ENCODE measurements at regions not wholly inside any gene's neighbourhood (a gene's known extent, or its start where the extent isn't known, plus 50 kb on each side); places are given as distances from the start of the nearest gene placed in this dataset.

DNA sequence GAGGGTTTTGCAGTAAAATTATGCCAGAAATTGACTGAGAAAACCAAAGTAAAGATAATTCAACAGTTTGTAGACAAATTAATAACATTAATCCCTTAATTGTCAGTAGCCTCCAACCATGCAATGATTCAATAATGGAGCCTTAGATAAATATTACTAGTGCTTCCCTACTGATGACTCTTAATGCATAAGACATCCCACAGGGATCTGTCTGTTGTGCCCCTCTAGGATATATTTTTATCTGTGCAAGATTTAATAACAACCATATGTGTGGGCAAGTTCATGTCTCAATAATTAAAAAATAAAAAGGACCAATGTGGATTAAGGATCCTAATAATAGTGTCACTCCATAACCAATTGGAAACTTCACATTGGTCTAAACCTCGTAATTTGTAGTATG lies 230.3 kb upstream of the TCF4 start:
- H3K9me3 ChIP-seq (ENCODE audit: control insufficient read depth, low read depth, low read length), result no peaks in the 10 kb centered on the region
- WGBS (ENCODE audit: extremely low coverage, insufficient read length, low lambda C conversion rate), result no CpG with 5 or more reads among the region's 1 CpG

More for the DNA sequence above, 230.3 kb upstream of the TCF4 start:
- no peaks in the 10 kb centered on the region for H3K9me3 Mint-ChIP-seq
- Histone ChIP-seq H2BK20ac (ENCODE audit: low read depth, low read length, poor library complexity, severe bottlenecking) (no peak overlapping the region), H3K23me2 (ENCODE audit: insufficient read length, low read depth, low read length, poor library complexity, severe bottlenecking) (no peaks in the 10 kb centered on the region), H2BK15ac (ENCODE audit: low read depth, low read length) (no peak overlapping the region), H3K4ac (ENCODE audit: low read depth, low read length) (no peak overlapping the region), H3K23ac (ENCODE audit: insufficient read length, low read depth, low read length) (no peak overlapping the region), H4K8ac (replicated peaks; ENCODE audit: insufficient read length, low read depth, low read length) (no peak overlapping the region), H4K20me1 (ENCODE audit: control insufficient read depth, insufficient read depth, insufficient read length) (no peaks in the 10 kb centered on the region), H2BK12ac (ENCODE audit: insufficient read length, low read depth, low read length) (no peak overlapping the region), H3K14ac (ENCODE audit: insufficient read depth, low read length) (no peak overlapping the region), H3K79me2 (ENCODE audit: insufficient read depth, low read length) (no peaks in the 10 kb centered on the region), H3K79me1 (ENCODE audit: insufficient read depth, low read depth, low read length, poor library complexity, severe bottlenecking) (no peaks in the 10 kb centered on the region), H3K56ac (ENCODE audit: insufficient read length, low read depth, low read length) (no peak overlapping the region), H3K4me2 (ENCODE audit: insufficient read depth, insufficient read length, low read length) (no peak overlapping the region), H2BK5ac (ENCODE audit: insufficient read length, low read length) (no peak overlapping the region), H4K5ac (ENCODE audit: insufficient read length, low read depth, low read length) (no peak overlapping the region), H3K9ac (ENCODE audit: extremely low read depth, insufficient read length, low read length) (no peak overlapping the region), H2AK5ac (ENCODE audit: insufficient read length, low read length) (no peak overlapping the region), H3K27ac (ENCODE audit: insufficient read length, low read depth, low read length) (no peak overlapping the region), H3K4me1 (ENCODE audit: insufficient read depth, low read length) (no peaks in the 10 kb centered on the region), H3K27me3 (ENCODE audit: insufficient read depth, low read length) (no peaks in the 10 kb centered on the region), H3K18ac (ENCODE audit: insufficient read length, low read depth, low read length) (no peak overlapping the region), H2AFZ (ENCODE audit: low read length) (no peak overlapping the region), H4K91ac (ENCODE audit: insufficient read length, low read depth, low read length) (no peak overlapping the region), H2BK120ac (ENCODE audit: low read depth, low read length, poor library complexity, severe bottlenecking) (no peak overlapping the region), H3T11ph (ENCODE audit: low read length) (no peak overlapping the region)
- DNase-seq, result no peak
- TF ChIP-seq, protein P1, sequence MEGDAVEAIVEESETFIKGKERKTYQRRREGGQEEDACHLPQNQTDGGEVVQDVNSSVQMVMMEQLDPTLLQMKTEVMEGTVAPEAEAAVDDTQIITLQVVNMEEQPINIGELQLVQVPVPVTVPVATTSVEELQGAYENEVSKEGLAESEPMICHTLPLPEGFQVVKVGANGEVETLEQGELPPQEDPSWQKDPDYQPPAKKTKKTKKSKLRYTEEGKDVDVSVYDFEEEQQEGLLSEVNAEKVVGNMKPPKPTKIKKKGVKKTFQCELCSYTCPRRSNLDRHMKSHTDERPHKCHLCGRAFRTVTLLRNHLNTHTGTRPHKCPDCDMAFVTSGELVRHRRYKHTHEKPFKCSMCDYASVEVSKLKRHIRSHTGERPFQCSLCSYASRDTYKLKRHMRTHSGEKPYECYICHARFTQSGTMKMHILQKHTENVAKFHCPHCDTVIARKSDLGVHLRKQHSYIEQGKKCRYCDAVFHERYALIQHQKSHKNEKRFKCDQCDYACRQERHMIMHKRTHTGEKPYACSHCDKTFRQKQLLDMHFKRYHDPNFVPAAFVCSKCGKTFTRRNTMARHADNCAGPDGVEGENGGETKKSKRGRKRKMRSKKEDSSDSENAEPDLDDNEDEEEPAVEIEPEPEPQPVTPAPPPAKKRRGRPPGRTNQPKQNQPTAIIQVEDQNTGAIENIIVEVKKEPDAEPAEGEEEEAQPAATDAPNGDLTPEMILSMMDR (conservative IDR thresholded peaks at IDR 0.05), result no peak
- no peaks in the 10 kb centered on the region for H3K4me1 Mint-ChIP-seq
- no peaks in the 10 kb centered on the region for H3K27me3 Mint-ChIP-seq (ENCODE audit: low read depth)
- no peaks in the 10 kb centered on the region for H3K36me3 Mint-ChIP-seq (ENCODE audit: insufficient read depth in 1 of 3, low read depth in 3 of 3)
- no peak overlapping the region for H3K4me3 Mint-ChIP-seq
- H3K27ac Mint-ChIP-seq, result no peak overlapping the region
